PC-3 (cell line): ENCODE measurements at regions not wholly inside any gene's neighbourhood (a gene's known extent, or its start where the extent isn't known, plus 50 kb on each side); places are given as distances from the start of the nearest gene placed in this dataset.

ENCODE experiments used
- ATAC-seq: fragments of 200-7000 bp; cut with Tn5 transposase; 2 replicates; pipeline ENCODE4 v1.9.1; 2020; ENCODE audit warnings: mild to moderate bottlenecking, moderate library complexity
- BruUV-seq: library from RNA; stranded (reverse); fragments of 400-500 nt; replicated peaks from 2 replicates; lab custom pipeline; 2021; lab: Mats Ljungman, UMichigan
- CTCF ChIA-PET: fragments of 300-600 bp; sonication (Branson Sonifier 250); formaldehyde crosslinking; loops from one replicate; lab custom pipeline; 2022; ENCODE audit warnings: antibody characterized with exemption; lab: Charles Lee
- POLR2A ChIA-PET: fragments of 300-600 bp; sonication (Branson Sonifier 250); formaldehyde crosslinking; loops from one replicate; lab custom pipeline; 2022; ENCODE audit warnings: antibody characterized with exemption; ENCODE audit not compliant: unreplicated experiment; lab: Charles Lee
- DNase-seq: peaks from one replicate; pipeline ENCODE4 v3.0.0-alpha.2; 2015
- H2AFZ ChIP-seq: fragments of 300-600 bp; sonication (generic); 2 replicates; pipeline ENCODE4 v1.6.0; 2016; ENCODE audit warnings: antibody characterized with exemption, low read length
- H3F3A ChIP-seq: fragments of 300-600 bp; sonication (generic); one replicate; pipeline ENCODE4 v1.6.0; 2017; ENCODE audit warnings: antibody characterized with exemption, low read length, control low read depth, mild to moderate bottlenecking; ENCODE audit not compliant: unreplicated experiment
- H3K27ac ChIP-seq: fragments of 300-600 bp; sonication (generic); 2 replicates; pipeline ENCODE4 v1.5.1; 2016; ENCODE audit warnings: mild to moderate bottlenecking, low read length
- H3K27me3 ChIP-seq: fragments of 300-600 bp; sonication (generic); 2 replicates; pipeline ENCODE4 v1.6.1; 2016; ENCODE audit warnings: low read length, mixed read lengths
- H3K36me3 ChIP-seq: fragments of 300-600 bp; sonication (generic); 2 replicates; pipeline ENCODE4 v1.6.1; 2016; ENCODE audit warnings: low read depth, mixed run types, low read length, mixed read lengths
- H3K4me1 ChIP-seq: fragments of 300-600 bp; sonication (generic); 2 replicates; pipeline ENCODE4 v1.5.1; 2016; ENCODE audit warnings: low read length; ENCODE audit not compliant: insufficient read depth
- H3K4me2 ChIP-seq: fragments of 300-600 bp; sonication (generic); 2 replicates; pipeline ENCODE4 v1.6.0; 2016; ENCODE audit warnings: low read length
- H3K4me3 ChIP-seq: fragments of 300-600 bp; sonication (generic); 2 replicates; pipeline ENCODE4 v1.5.1; 2016; ENCODE audit warnings: mild to moderate bottlenecking, low read length, mixed read lengths
- H3K79me2 ChIP-seq: fragments of 300-600 bp; sonication (generic); 2 replicates; pipeline ENCODE4 v1.6.1; 2017; ENCODE audit warnings: low read length, mixed read lengths
- H3K9ac ChIP-seq: fragments of 300-600 bp; sonication (generic); 2 replicates; pipeline ENCODE4 v1.6.0; 2016; ENCODE audit warnings: mild to moderate bottlenecking, low read length
- H3K9me2 ChIP-seq: fragments of 300-600 bp; sonication (generic); replicated peaks from 2 replicates; pipeline ENCODE4 v1.6.1; 2016; ENCODE audit warnings: mixed run types, low read length, mixed read lengths
- H3K9me3 ChIP-seq: fragments of 300-600 bp; sonication (generic); 2 replicates; pipeline ENCODE4 v1.6.1; 2016; ENCODE audit warnings: low read length, mixed read lengths
- H4K20me1 ChIP-seq: fragments of 300-600 bp; sonication (generic); 2 replicates; pipeline ENCODE4 v1.6.1; 2016; ENCODE audit warnings: low read length, mixed read lengths
- EZH2 ChIP-seq: fragments of 300-600 bp; sonication (generic); IDR thresholded peaks from one replicate; pipeline ENCODE4 v1.6.1; 2017; ENCODE audit warnings: antibody characterized with exemption, mild to moderate bottlenecking, low read length; ENCODE audit not compliant: unreplicated experiment
- EZH2phosphoT487 ChIP-seq: fragments of 300-600 bp; sonication (generic); IDR thresholded peaks from 2 replicates; pipeline ENCODE4 v1.6.1; 2018; ENCODE audit warnings: mild to moderate bottlenecking, antibody characterized with exemption, low read length, borderline replicate concordance
- intact Hi-C: fragments of 100-400 bp; cut with micrococcal nuclease; formaldehyde crosslinking; loops from 2 replicates; pipeline ENCODE4 v1.9.0; 2023
- TF ChIP-seq, protein P1 (sequence below): fragments of 300-600 bp; sonication (generic); conservative IDR thresholded peaks from 2 replicates; pipeline ENCODE4 v1.5.1; 2017; ENCODE audit warnings: antibody characterized with exemption, low read depth, mild to moderate bottlenecking, low read length

DNA sequence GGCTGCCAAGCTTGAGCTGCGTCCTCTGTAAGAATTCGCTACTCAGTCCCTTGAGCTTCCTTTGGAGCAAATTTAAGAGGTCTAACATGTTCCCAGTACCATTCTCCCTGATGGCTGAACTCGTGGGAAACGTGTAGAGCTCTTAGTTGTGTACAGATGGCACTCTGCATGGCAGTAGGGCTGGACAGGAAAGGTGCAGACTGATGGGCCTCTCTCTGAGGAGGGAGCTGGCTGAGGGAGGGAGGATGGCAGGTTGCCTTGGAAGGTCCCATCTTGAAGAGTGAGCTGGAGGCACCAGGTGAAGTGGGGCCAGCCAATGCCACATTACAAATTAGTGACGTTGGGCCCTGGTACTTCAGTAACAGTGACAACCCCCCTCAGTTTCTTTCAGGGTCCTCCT is 495.3 kb downstream of the CCDC171 start:
- H3K4me1 ChIP-seq, result peaks cover 13% of the 10 kb centered on the region; the same call in 1 of the 2 replicates
- intact Hi-C loops, result no loop called here
- BruUV-seq, result no TSS peak
- no peaks in the 10 kb centered on the region for H4K20me1 ChIP-seq
- no peak overlapping the region for H2AFZ ChIP-seq
- H3K9me3 ChIP-seq, result no peaks in the 10 kb centered on the region
- ATAC-seq (no peak), DNase-seq (no peak)
- no peak overlapping the region for H3K27ac ChIP-seq
- H3K9ac ChIP-seq, result no peak overlapping the region
- CTCF ChIA-PET, result no interaction called here
- H3K79me2 ChIP-seq, result no peaks in the 10 kb centered on the region
- no peak overlapping the region for H3K4me2 ChIP-seq
- POLR2A ChIA-PET, result no interaction called here
- no peaks in the 10 kb centered on the region for H3K27me3 ChIP-seq
- H3F3A ChIP-seq, result no peaks in the 10 kb centered on the region
- TF ChIP-seq, protein P1, sequence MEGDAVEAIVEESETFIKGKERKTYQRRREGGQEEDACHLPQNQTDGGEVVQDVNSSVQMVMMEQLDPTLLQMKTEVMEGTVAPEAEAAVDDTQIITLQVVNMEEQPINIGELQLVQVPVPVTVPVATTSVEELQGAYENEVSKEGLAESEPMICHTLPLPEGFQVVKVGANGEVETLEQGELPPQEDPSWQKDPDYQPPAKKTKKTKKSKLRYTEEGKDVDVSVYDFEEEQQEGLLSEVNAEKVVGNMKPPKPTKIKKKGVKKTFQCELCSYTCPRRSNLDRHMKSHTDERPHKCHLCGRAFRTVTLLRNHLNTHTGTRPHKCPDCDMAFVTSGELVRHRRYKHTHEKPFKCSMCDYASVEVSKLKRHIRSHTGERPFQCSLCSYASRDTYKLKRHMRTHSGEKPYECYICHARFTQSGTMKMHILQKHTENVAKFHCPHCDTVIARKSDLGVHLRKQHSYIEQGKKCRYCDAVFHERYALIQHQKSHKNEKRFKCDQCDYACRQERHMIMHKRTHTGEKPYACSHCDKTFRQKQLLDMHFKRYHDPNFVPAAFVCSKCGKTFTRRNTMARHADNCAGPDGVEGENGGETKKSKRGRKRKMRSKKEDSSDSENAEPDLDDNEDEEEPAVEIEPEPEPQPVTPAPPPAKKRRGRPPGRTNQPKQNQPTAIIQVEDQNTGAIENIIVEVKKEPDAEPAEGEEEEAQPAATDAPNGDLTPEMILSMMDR, result no peak
- TF ChIP-seq EZH2 (no peak), EZH2phosphoT487 (no peak)
- H3K36me3 ChIP-seq, result no peaks in the 10 kb centered on the region
- H3K9me2 ChIP-seq, result no peaks in the 10 kb centered on the region
- no peak overlapping the region for H3K4me3 ChIP-seq

DNA sequence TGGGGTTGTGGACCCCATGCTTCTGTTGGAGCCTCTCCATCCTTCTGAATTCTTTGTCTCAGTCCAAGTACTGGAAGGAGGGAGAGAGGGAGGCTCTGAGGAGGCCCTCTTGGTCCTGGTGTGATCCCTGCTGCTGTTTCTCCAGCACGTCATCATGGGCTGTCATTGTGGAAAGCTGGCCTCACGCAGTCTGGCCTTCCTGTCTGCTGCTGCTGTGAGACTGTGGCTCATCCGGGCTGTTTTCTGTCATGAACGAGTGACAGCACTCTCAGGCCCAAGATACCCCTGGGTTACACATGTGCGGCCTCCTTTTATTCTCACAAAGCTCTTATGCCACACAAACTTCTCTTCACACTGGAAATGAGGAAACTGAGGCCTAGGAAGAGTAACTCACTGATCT is 499.3 kb downstream of the CCDC171 start:
- no peak overlapping the region for H3K27ac ChIP-seq
- no peak overlapping the region for H3K4me3 ChIP-seq
- ATAC-seq, result no peak
- ChIA-PET POLR2A (no interaction called here), CTCF (no interaction called here)
- no peaks in the 10 kb centered on the region for H3K9me3 ChIP-seq
- H2AFZ ChIP-seq, result no peak overlapping the region
- no peaks in the 10 kb centered on the region for H3K9me2 ChIP-seq
- intact Hi-C loops, result no loop called here
- no peaks in the 10 kb centered on the region for H3K36me3 ChIP-seq
- TF ChIP-seq, protein P1, result no peak
- TF ChIP-seq EZH2, result no peak
- no peak for TF ChIP-seq EZH2phosphoT487
- H3F3A ChIP-seq, result no peaks in the 10 kb centered on the region
- peaks cover 11% of the 10 kb centered on the region for H3K4me1 ChIP-seq
- no peaks in the 10 kb centered on the region for H3K79me2 ChIP-seq
- no peaks in the 10 kb centered on the region for H3K27me3 ChIP-seq
- DNase-seq, result no peak
- no peak overlapping the region for H3K4me2 ChIP-seq
- H3K9ac ChIP-seq, result no peak overlapping the region
- no peaks in the 10 kb centered on the region for H4K20me1 ChIP-seq
- BruUV-seq, result no TSS peak

DNA sequence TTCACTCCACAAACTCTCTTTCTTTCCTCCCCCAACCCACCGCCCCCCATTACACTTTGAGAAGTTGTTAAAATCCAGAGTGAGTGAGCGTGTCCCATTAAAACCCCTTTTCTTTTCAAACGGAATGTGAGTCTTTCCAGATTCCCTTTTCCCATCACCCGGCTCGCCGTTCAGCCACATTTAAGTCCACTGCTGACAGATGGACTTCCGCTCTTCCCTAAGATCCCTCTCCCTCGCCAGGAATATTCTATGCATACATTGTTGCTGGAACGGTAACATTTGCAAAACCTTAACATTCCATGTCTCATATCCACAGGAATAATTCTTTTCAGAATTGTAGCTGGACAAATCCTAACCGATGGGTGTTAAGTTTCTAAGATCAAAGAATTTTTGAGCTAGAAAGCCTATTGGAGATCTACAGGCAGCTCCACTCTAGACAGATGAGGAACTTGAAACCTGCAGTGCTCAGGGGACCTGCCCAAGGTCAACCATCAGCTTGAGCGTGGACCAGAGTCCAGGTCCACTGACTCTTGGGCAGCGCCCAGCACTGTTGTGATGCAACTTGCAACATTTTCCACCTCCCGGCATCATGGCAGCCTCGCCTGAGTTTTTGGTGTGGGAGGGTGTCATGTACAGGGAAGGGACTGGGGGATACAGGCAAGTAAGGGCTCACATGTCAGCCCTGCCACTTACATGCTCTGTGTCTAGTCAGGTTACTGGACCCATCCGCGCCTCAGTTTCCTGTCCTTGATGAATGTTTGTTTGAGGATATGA is 500.1 kb downstream of the CCDC171 start:
- Histone ChIP-seq H3K36me3 (no peaks in the 10 kb centered on the region), H3K27ac (no peak overlapping the region), H3K4me3 (no peak overlapping the region), H4K20me1 (no peaks in the 10 kb centered on the region), H3K79me2 (no peaks in the 10 kb centered on the region), H3K4me1 (peaks cover 18% of the 10 kb centered on the region), H3K9me3 (no peaks in the 10 kb centered on the region), H3K27me3 (no peaks in the 10 kb centered on the region), H3K9me2 (no peaks in the 10 kb centered on the region), H3F3A (peaks cover 5% of the 10 kb centered on the region), H2AFZ (no peak overlapping the region), H3K9ac (no peak overlapping the region), H3K4me2 (no peak overlapping the region)
- no TSS peak for BruUV-seq
- TF ChIP-seq EZH2 (no peak), EZH2phosphoT487 (no peak)
- TF ChIP-seq, protein P1, result no peak
- no peak for DNase-seq
- CTCF ChIA-PET, result no interaction called here
- intact Hi-C loops, result no loop called here
- no peak for ATAC-seq
- POLR2A ChIA-PET, result no interaction called here
